Small intestine (tissue), 7 donors: ENCODE measurements at regions not wholly inside any gene's neighbourhood (a gene's known extent, or its start where the extent isn't known, plus 50 kb on each side); places are given as distances from the start of the nearest gene placed in this dataset.
A peak's percentile ranks its signal among the peaks of the same experiment; 100 is the strongest.

ENCODE experiments used
- DNase-seq, 2 donors: peaks; one replicate each; pipeline versions ENCODE4 v3.0.0 to v3.0.0-alpha.2; 2013
- FAIRE-seq: peaks from 2 replicates; lab custom pipeline; 2012; peaks lifted over from hg19 to GRCh38; lab: Jason Lieb, UNC
- H3K27ac ChIP-seq, 3 donors: one replicate each; pipeline ENCODE4 v1.5.1; 2013; ENCODE audit warnings: low read length in 2 of 3, mild to moderate bottlenecking in 2 of 3, control low read depth in 1 of 3, inconsistent platforms in 1 of 3, low read depth in 1 of 3, moderate library complexity in 1 of 3
- H3K27me3 ChIP-seq, 3 donors: one replicate each; pipeline ENCODE4 v1.6.1; 2013; ENCODE audit warnings: low read length in 3 of 3, inconsistent platforms in 1 of 3; ENCODE audit not compliant: control insufficient read depth in 3 of 3, insufficient read depth in 3 of 3
- H3K36me3 ChIP-seq, 3 donors: one replicate each; pipeline ENCODE4 v1.6.1; 2013; ENCODE audit warnings: low read length in 3 of 3, inconsistent platforms in 1 of 3, low read depth in 1 of 3, mild to moderate bottlenecking in 1 of 3, moderate library complexity in 1 of 3; ENCODE audit not compliant: control insufficient read depth in 3 of 3, insufficient read depth in 2 of 3
- H3K4me1 ChIP-seq, 3 donors: one replicate each; pipeline ENCODE4 v1.6.1; 2013; ENCODE audit warnings: low read length in 2 of 3, inconsistent platforms in 1 of 3, low read depth in 1 of 3, mild to moderate bottlenecking in 1 of 3, moderate library complexity in 1 of 3; ENCODE audit not compliant: control insufficient read depth in 3 of 3, insufficient read depth in 2 of 3
- H3K4me3 ChIP-seq, 3 donors: one replicate each; pipeline ENCODE4 v1.5.1; 2013; ENCODE audit warnings: low read length in 3 of 3, control low read depth in 1 of 3, inconsistent platforms in 1 of 3, low read depth in 1 of 3, mild to moderate bottlenecking in 1 of 3, moderate library complexity in 1 of 3
- H3K9me3 ChIP-seq, 2 donors: one replicate each; pipeline ENCODE4 v1.6.1; 2013; ENCODE audit warnings: low read depth in 1 of 2, low read length in 1 of 2; ENCODE audit not compliant: control insufficient read depth in 2 of 2, insufficient read depth in 1 of 2
- WGBS, 3 donors: extraction: QIAGEN DNeasy Blood & Tissue Kit; methylation state at CpG; one replicate each; pipeline ENCODE4 v1.1.7; 2013; 5-methylcytosine and 5-hydroxymethylcytosine counted together
- donor health status: healthy with polysubstance abuse.
- donor health status: control.
- donor health status: control.
- donor health status: Bipolar disorder and iron deficiency.
- donor health status: healthy.

DNA sequence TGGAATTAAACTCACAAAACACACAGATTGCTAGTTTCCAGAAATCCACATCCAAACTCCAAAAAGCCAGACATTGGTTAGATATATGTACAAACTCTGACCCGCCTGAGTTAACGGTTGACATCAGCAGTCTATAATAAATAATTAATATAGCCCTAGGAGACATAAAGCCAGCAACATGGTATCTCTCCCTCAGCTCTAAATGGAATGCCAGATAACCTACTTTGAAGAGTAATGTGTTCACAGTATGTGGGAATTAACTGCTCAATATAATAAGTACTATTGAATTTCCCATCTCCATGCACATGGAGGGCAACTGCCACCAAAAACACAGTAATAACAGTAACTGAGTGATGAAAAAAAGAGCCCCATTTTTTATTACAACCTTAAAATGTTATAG lies 383.2 kb downstream of the CD83 start:
- 97 to 99% (median 98%) methylated on average over 2 of the region's 2 CpGs for WGBS, 3 donors
- Histone ChIP-seq H3K4me1 (no peaks in the 10 kb centered on the region), H3K4me3 (no peak overlapping the region), H3K27ac (no peak overlapping the region), H3K27me3 (no peaks in the 10 kb centered on the region), H3K9me3 (peaks cover 0 to 2% of the 10 kb centered on the region in 2 donors), H3K36me3 (no peaks in the 10 kb centered on the region)
- DNase-seq (no peak), FAIRE-seq (no peak)

DNA sequence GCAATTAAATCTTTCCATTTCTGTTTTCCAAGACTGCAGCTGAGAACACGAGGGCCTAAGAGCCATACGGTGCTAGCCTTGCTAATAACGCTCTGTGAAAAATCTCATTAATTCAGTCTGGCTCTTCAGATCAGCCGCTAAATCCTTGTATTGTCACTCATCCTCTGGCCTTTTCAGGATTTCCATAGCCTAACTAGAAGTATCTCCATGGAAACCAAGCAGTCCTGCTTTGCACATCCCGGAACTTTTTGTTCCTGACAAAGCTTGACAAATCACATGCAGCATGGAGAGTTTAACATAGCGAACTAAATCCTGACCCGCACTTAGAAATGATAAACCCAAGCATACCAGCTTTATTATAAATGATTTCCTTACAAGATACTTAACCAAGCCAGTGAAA lies 383.7 kb downstream of the CD83 start:
- Histone ChIP-seq H3K9me3 (no peaks in the 10 kb centered on the region), H3K36me3 (no peaks in the 10 kb centered on the region), H3K27ac (no peak overlapping the region), H3K4me3 (no peak overlapping the region), H3K4me1 (no peaks in the 10 kb centered on the region), H3K27me3 (no peaks in the 10 kb centered on the region)
- FAIRE-seq (no peak), DNase-seq (no peak)
- WGBS, 3 donors: 83 to 95% (median 86%) methylated on average over 7 of the region's 7 CpGs

DNA sequence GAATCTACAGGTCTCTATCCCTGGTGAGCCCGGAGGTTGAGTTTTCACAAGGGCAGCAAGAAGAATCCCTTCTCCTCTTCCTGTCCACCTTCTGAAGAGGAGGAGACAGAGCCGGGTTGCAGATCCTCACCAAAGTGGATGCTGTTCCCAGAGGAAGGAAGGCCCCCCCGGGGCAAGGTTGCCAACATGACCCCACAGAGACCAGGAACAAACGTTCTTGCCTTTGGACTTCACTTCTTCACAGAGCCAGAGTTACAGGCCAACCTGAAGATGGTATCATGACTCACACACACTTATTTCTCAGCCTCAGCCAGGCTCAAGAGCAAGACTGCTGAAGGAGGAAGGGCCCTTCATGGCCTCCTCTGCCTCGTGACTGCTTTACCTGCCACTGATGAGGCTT lies 384.3 kb downstream of the CD83 start:
- H3K9me3 ChIP-seq: no peaks in the 10 kb centered on the region
- no peaks in the 10 kb centered on the region for H3K4me1 ChIP-seq
- DNase-seq (no peak), FAIRE-seq (no peak)
- no peaks in the 10 kb centered on the region for H3K27me3 ChIP-seq
- no peak overlapping the region for H3K4me3 ChIP-seq
- WGBS, 3 donors: 74 to 85% (median 83%) methylated on average over 5 of the region's 5 CpGs
- no peaks in the 10 kb centered on the region for H3K36me3 ChIP-seq
- no peak overlapping the region for H3K27ac ChIP-seq

DNA sequence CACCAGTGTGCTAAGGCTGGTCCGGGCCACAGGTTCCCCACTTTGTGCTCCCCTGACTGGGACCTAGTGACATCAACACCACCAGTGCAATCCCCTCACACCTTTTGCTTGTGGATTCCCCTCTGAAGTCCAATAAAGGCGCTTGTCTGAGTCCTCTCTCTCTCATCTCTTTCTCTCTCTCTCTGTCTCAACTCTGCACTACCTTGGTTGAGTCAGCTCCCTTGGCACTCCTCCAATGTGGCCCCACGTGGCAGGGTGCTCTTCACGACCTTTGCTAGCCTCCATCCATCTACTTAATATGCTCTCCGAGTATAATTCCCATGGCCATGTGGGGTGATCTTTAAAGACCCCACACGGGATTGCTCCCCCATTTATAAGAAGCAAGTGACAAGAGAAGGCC lies 385.0 kb downstream of the CD83 start:
- Histone ChIP-seq H3K27me3 (no peaks in the 10 kb centered on the region), H3K9me3 (no peaks in the 10 kb centered on the region), H3K36me3 (no peaks in the 10 kb centered on the region), H3K27ac (no peak overlapping the region), H3K4me3 (no peak overlapping the region), H3K4me1 (no peaks in the 10 kb centered on the region)
- peak in 1 of 2 donors; percentile 73 for DNase-seq
- FAIRE-seq: no peak
- WGBS, 3 donors: 54 to 71% (median 68%) methylated on average over 6 of the region's 6 CpGs

DNA sequence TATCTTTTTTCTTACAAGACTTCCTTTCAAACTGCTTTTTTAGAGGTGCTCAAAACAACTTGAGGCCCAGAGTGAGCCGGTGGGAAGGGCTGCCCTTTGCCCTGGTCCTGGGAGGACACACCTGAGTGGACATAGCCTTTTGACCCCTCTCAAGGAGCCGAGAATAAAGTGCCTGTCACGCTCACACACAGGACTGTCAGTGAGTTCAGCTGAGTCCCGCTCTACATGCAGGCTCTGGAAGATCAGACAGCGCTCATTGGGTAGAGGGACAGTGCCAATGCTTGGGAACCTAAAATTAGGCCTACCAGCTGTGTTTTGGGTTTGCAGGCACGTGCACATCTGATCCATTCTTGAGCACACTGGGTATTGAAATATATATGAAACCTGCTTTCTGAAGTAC lies 387.8 kb downstream of the CD83 start:
- no peaks in the 10 kb centered on the region for H3K27me3 ChIP-seq
- H3K27ac ChIP-seq: no peak overlapping the region
- H3K4me3 ChIP-seq: no peak overlapping the region
- H3K4me1 ChIP-seq: no peaks in the 10 kb centered on the region
- FAIRE-seq (no peak), DNase-seq (peak in 1 of 2 donors; percentile 15)
- no peaks in the 10 kb centered on the region for H3K9me3 ChIP-seq
- no peaks in the 10 kb centered on the region for H3K36me3 ChIP-seq
- WGBS, 3 donors: 72 to 80% (median 76%) methylated on average over 6 of the region's 6 CpGs

DNA sequence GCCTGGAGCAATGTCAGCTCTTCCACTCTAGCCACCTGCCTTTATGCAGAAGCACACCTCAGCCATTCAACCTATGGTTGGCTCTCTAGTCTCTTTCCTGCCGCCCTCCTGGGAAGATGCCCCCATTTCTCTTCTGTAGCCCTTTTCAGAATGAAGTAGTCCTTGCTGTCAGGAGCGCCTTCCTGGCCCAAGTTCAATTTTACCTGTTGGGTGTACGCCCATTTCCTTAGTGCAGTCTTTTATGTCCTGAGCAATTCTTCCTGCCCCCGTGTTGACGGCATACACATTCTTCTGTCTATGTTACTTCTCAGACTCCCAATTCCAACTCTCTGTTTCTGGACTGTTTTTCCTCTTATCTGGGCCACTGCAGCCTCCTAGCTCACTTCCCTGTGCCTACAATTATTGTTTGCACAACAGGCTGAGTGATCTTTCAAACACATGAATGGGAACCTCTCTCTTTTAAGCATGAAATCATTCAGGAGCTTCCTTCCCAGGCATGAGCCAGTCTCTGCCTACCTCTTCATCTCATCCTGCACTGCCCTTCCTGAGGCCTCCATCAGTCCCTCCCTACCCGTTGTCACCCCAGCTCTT lies 389.2 kb downstream of the CD83 start:
- no peaks in the 10 kb centered on the region for H3K36me3 ChIP-seq
- 54 to 71% (median 71%) methylated on average over 6 of the region's 6 CpGs for WGBS, 3 donors
- no peak overlapping the region for H3K4me3 ChIP-seq
- no peaks in the 10 kb centered on the region for H3K4me1 ChIP-seq
- no peak overlapping the region for H3K27ac ChIP-seq
- FAIRE-seq (no peak), DNase-seq (peak in 1 of 2 donors; percentile 29)
- H3K27me3 ChIP-seq: no peaks in the 10 kb centered on the region
- no peaks in the 10 kb centered on the region for H3K9me3 ChIP-seq

DNA sequence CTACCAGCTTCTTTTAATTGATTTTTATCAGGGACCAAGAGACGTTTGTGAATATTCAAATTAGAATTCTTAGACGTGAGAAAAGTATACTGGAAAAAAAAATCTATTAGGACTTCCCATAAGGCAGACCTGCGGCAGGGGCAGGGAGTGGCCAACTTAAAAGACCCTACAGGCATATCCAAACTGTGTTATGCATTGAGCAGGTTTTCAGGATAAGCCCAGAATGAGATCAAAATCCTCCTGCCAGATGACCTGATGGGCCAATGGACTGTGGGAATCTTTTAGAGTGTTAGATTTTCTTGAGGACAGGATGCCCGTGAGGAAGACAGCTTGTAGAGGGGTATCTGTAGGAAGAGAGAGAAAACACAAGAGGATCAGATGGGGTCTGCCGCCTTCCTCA lies 391.5 kb downstream of the CD83 start:
- H3K4me3 ChIP-seq: no peak overlapping the region
- DNase-seq (no peak), FAIRE-seq (no peak)
- H3K4me1 ChIP-seq: no peaks in the 10 kb centered on the region
- no peaks in the 10 kb centered on the region for H3K27me3 ChIP-seq
- no peak overlapping the region for H3K27ac ChIP-seq
- no peaks in the 10 kb centered on the region for H3K36me3 ChIP-seq
- WGBS, 3 donors: 82 to 91% (median 87%) methylated on average over 5 of the region's 5 CpGs
- H3K9me3 ChIP-seq: no peaks in the 10 kb centered on the region

DNA sequence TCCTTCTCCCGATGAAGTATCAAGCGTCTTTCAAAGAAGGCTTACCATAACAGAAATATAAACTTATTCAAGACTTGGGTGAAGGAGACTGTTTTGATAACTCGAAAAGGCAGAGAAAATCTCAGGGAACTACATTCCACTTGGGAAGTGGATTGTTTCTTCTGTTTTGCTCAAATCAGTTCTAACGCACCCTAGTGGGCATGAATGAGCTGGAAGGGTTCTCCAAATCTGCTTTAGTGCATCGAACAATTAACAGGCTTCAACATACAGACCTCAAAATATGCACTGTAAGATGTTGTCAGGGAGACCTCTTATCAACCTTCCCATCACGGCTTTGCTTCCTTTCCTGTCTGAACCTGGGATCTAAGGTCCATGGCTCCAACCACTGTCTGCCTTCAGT lies 392.5 kb downstream of the CD83 start:
- H3K4me1 ChIP-seq: no peaks in the 10 kb centered on the region
- H3K27me3 ChIP-seq: no peaks in the 10 kb centered on the region
- H3K4me3 ChIP-seq: no peak overlapping the region
- DNase-seq (no peak), FAIRE-seq (no peak)
- no peaks in the 10 kb centered on the region for H3K36me3 ChIP-seq
- WGBS, 3 donors: 80 to 88% (median 81%) methylated on average over 6 of the region's 6 CpGs
- H3K27ac ChIP-seq: no peak overlapping the region
- no peaks in the 10 kb centered on the region for H3K9me3 ChIP-seq

DNA sequence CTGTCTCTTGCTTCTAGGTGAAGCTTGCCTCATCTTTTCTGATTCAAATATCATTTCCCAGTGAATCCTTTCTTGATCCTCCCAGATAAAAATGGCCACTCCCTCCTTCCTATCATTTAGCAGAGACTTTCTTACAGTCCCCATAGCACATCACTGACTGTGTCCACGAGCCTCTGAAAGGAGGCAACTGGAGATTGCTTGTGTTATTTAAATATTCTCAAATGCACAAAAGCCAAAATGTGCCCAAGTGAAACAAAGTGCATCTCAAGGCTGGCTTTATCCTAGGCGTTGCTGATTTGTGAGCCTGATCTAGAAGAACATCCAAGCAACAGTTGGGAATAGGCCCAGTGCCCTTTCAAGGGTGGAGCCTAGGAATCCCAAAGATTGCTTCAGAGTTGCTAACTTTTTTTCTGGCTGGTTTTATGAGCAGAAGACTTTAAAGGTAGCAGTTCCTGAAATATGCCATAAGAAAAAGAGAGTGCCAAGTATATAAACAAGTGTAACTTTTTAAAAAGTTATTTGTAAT lies 393.6 kb downstream of the CD83 start:
- H3K9me3 ChIP-seq: no peaks in the 10 kb centered on the region
- no peak overlapping the region for H3K4me3 ChIP-seq
- DNase-seq (no peak), FAIRE-seq (no peak)
- H3K36me3 ChIP-seq: no peaks in the 10 kb centered on the region
- no peaks in the 10 kb centered on the region for H3K27me3 ChIP-seq
- WGBS, 3 donors: 51 to 74% (median 68%) methylated on average over 2 of the region's 2 CpGs
- no peak overlapping the region for H3K27ac ChIP-seq
- no peaks in the 10 kb centered on the region for H3K4me1 ChIP-seq
